HepG2 (cell line): ENCODE measurements at regions not wholly inside any gene's neighbourhood (a gene's known extent, or its start where the extent isn't known, plus 50 kb on each side); places are given as distances from the start of the nearest gene placed in this dataset.
A peak's percentile ranks its signal among the peaks of the same experiment; 100 is the strongest.

Experiments used
- ATAC-seq: fragments of 200-7000 bp; cut with Tn5 transposase; 3 replicates; pipeline ENCODE4 v1.9.1; 2020; ENCODE audit warnings: mild to moderate bottlenecking, moderate library complexity
- BruUV-seq: library from RNA; stranded (reverse); fragments of 400-500 nt; replicated peaks from 2 replicates; lab custom pipeline; 2021; lab: Mats Ljungman, UMichigan
- CTCF ChIA-PET: fragments of 300-600 bp; formaldehyde crosslinking; extraction: SDS; loops from one replicate; lab custom pipeline; 2021; ENCODE audit warnings: low total read pairs, inconsistent platforms, low intra/inter-chr PET ratio; lab: Yijun Ruan, JAX
- POLR2A ChIA-PET: fragments of 350-600 bp; sonication (Branson Sonifier 250); formaldehyde crosslinking; loops from one replicate; lab custom pipeline; 2020; ENCODE audit warnings: antibody characterized with exemption, inconsistent platforms; lab: Yijun Ruan, JAX
- DNase-seq: peaks from one replicate; pipeline ENCODE4 v3.0.0-alpha.2; 2015; ENCODE audit warnings: low spot score
- FAIRE-seq: peaks from 3 replicates; lab custom pipeline; 2011; peaks lifted over from hg19 to GRCh38; lab: Jason Lieb, UNC
- H2AFZ ChIP-seq: one replicate; pipeline ENCODE4 v1.6.1; 2011; ENCODE audit warnings: low read length, inconsistent platforms
- H3K27ac ChIP-seq: fragments of 300-600 bp; 3 replicates; pipeline ENCODE4 v1.8.0; 2011; ENCODE audit warnings: mixed run types, mild to moderate bottlenecking, mixed read lengths, low read length, inconsistent platforms; ENCODE audit not compliant: insufficient read depth; ENCODE audit errors: extremely low read length
- H3K27me3 ChIP-seq, 2 experiments: fragments of 200-600 bp in 1 of 2; 2 replicates in 1 of 2; 3 replicates in 1 of 2; pipeline versions ENCODE4 v1.6.0 to v1.8.0; 2011; ENCODE audit warnings: low read length in 2 of 2, mild to moderate bottlenecking in 2 of 2, moderate library complexity in 2 of 2, inconsistent platforms in 1 of 2; ENCODE audit not compliant: insufficient read depth in 2 of 2, control insufficient read depth in 1 of 2
- H3K36me3 ChIP-seq, 2 experiments: fragments of 200-600 bp in 1 of 2; replicated peaks in 1 of 2; 2 replicates in 1 of 2; 3 replicates in 1 of 2; pipeline versions ENCODE4 v1.5.1 to v1.8.0; 2011; ENCODE audit warnings: low read length in 2 of 2, inconsistent platforms in 1 of 2; ENCODE audit not compliant: insufficient read depth in 2 of 2, control insufficient read depth in 1 of 2
- H3K4me1 ChIP-seq: 2 replicates; pipeline ENCODE4 v1.5.1; 2012; ENCODE audit warnings: low read length, inconsistent platforms; ENCODE audit not compliant: insufficient read depth
- H3K4me2 ChIP-seq: 2 replicates; pipeline ENCODE4 v1.6.0; 2011; ENCODE audit warnings: low read depth, low read length, inconsistent platforms
- H3K4me3 ChIP-seq, 3 experiments: fragments of 200-600 bp in 1 of 3; sonication (generic), shearing (Covaris generic) in 1 of 3; replicated peaks in 1 of 3; 2 replicates each; pipeline ENCODE4 v1.5.1; 2011 to 2016; ENCODE audit warnings: low read length in 3 of 3, inconsistent platforms in 2 of 3, low read depth in 2 of 3, mild to moderate bottlenecking in 2 of 3, control low read depth in 1 of 3, mixed read lengths in 1 of 3; ENCODE audit not compliant: insufficient read depth in 1 of 3
- H3K79me2 ChIP-seq: one replicate; pipeline ENCODE4 v1.6.1; 2011; ENCODE audit warnings: low read length, inconsistent platforms; ENCODE audit not compliant: insufficient read depth
- H3K9ac ChIP-seq: 2 replicates; pipeline ENCODE4 v1.6.0; 2011; ENCODE audit warnings: mild to moderate bottlenecking, low read depth, low read length, inconsistent platforms; ENCODE audit not compliant: insufficient read depth
- H3K9me3 ChIP-seq: 2 replicates; pipeline ENCODE4 v1.5.1; 2012; ENCODE audit warnings: mild to moderate bottlenecking, low read length
- H4K20me1 ChIP-seq: 2 replicates; pipeline ENCODE4 v1.6.0; 2011; ENCODE audit warnings: inconsistent platforms, mild to moderate bottlenecking, low read length, moderate library complexity; ENCODE audit not compliant: insufficient read depth
- CENPX ChIP-seq: sonication (generic); formaldehyde crosslinking; IDR thresholded peaks from 2 replicates; pipeline ENCODE4 v1.9.0; 2021; ENCODE audit warnings: mild to moderate bottlenecking, missing genetic modification reagents, moderate library complexity
- MLLT10 ChIP-seq: sonication (generic); formaldehyde crosslinking; IDR thresholded peaks from 2 replicates; pipeline ENCODE4 v1.4.0; 2020; ENCODE audit warnings: missing genetic modification reagents
- POGK ChIP-seq: sonication (generic); formaldehyde crosslinking; conservative IDR thresholded peaks from 2 replicates; pipeline ENCODE4 v1.8.0; 2022; ENCODE audit warnings: mild to moderate bottlenecking, moderate library complexity, missing genetic modification reagents
- SRF ChIP-seq: IDR thresholded peaks from 2 replicates; pipeline ENCODE4 v1.6.1; 2011; ENCODE audit warnings: mild to moderate bottlenecking, low read depth, low read length, moderate library complexity
- TFDP1 ChIP-seq: IDR thresholded peaks from 2 replicates; pipeline ENCODE4 v1.6.1; 2016; ENCODE audit warnings: missing compliant biosample characterization, missing genetic modification reagents, borderline replicate concordance
- TMF1 ChIP-seq: sonication (generic); formaldehyde crosslinking; IDR thresholded peaks from 2 replicates; pipeline ENCODE4 v1.8.1; 2022; ENCODE audit warnings: low read depth, missing genetic modification reagents
- U2AF2 ChIP-seq: fragments of 200-400 bp; formaldehyde crosslinking; IDR thresholded peaks from 2 replicates; pipeline ENCODE4 v1.6.1; 2017; ENCODE audit warnings: low read depth, mild to moderate bottlenecking, low read length
- ZIK1 ChIP-seq: sonication (generic); formaldehyde crosslinking; IDR thresholded peaks from 2 replicates; pipeline ENCODE4 v1.5.0; 2020; ENCODE audit warnings: mild to moderate bottlenecking, low read depth, missing genetic modification reagents, borderline replicate concordance
- ZNF572 ChIP-seq: sonication (generic); formaldehyde crosslinking; IDR thresholded peaks from 2 replicates; pipeline ENCODE4 v1.5.1; 2020; ENCODE audit warnings: mild to moderate bottlenecking, missing genetic modification reagents
- ZSCAN21 ChIP-seq: sonication (generic); formaldehyde crosslinking; IDR thresholded peaks from 2 replicates; pipeline ENCODE4 v1.8.0; 2022; ENCODE audit warnings: mild to moderate bottlenecking, missing genetic modification reagents, moderate library complexity, borderline replicate concordance
- WGBS: methylation state at CpG from one replicate; pipeline ENCODE4 v1.1.6; 2017; ENCODE audit warnings: low lambda C conversion rate; 5-methylcytosine and 5-hydroxymethylcytosine counted together
- in situ Hi-C: cut with HindIII; loops from 2 replicates; pipeline ENCODE4 v1.10.0; 2017; ENCODE audit warnings: low pct_unique_long_range_greater_than_20kb; ENCODE audit not compliant: extremely low pct_ligation_motif_present
- intact Hi-C: fragments of 100-400 bp; cut with micrococcal nuclease; formaldehyde crosslinking; loops from one replicate; pipeline ENCODE4 v1.10.0; 2022; ENCODE audit not compliant: unreplicated experiment
- TF ChIP-seq, protein P1 (sequence below): sonication (generic); formaldehyde crosslinking; IDR thresholded peaks from 2 replicates; pipeline ENCODE4 v1.5.0; 2020; ENCODE audit warnings: mild to moderate bottlenecking, missing genetic modification reagents, moderate library complexity

DNA sequence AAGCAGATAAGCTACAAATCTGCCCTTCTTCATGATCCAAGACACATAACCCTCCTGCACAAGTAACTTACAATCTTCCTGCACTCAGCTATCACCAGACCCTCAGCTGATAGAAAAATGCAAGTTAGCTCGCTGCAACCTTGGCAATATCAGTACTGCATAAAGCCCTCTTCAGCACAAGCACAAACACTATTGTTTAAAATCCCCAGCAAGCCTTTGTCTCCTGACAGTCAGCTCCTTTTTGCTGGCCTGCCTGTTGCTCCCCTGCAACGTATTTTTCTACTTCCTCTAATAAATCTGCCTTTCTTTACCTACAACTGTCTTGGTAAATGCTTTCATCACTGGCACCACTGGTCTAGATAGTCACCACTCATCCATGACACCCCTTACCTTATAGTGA, 59.8 kb downstream of the BAMBI start (continued):
- no peak for TF ChIP-seq MLLT10 (CRISPR knock-in tag)

- no peak for FAIRE-seq
- POLR2A ChIA-PET: no interaction called here
- no peaks in the 10 kb centered on the region for H4K20me1 ChIP-seq
Observed at GRCh38 chr10:28738200-28738599, 60.9 kb downstream of the BAMBI start.

GRCh38 chr10:28743576-28743975, 66.3 kb downstream of the BAMBI start:
- FAIRE-seq (no peak), DNase-seq (no peak), ATAC-seq (peak; percentile 57)
- Histone ChIP-seq H3K9me3 (no peaks in the 10 kb centered on the region), H3K27ac (no peak overlapping the region), H2AFZ (peak overlapping the region; percentile 44), H4K20me1 (no peaks in the 10 kb centered on the region), H3K4me2 (peak overlapping the region; percentile 46), H3K4me1 (peaks cover 22% of the 10 kb centered on the region), H3K79me2 (no peaks in the 10 kb centered on the region), H3K36me3 (no peaks in the 10 kb centered on the region), H3K9ac (no peak overlapping the region), H3K4me3 (no peak overlapping the region; a peak in 1 of 6 replicates), H3K27me3 (no peaks in the 10 kb centered on the region; a peak in 1 of 5 replicates)
- POLR2A ChIA-PET: no interaction called here
- intact Hi-C loops (no loop called here), in situ Hi-C loops (no loop called here)
- CTCF ChIA-PET: no interaction called here
- no TSS peak for BruUV-seq
- 6% methylated on average over 6 of the region's 6 CpGs for WGBS
- TF ChIP-seq ZIK1 (CRISPR knock-in tag) (no peak), ZSCAN21 (no peak), U2AF2 (no peak), TMF1 (CRISPR knock-in tag) (no peak), TFDP1 (no peak), ZNF572 (CRISPR knock-in tag) (0 out of 2 replicates have a peak, but pooled peaks have one; percentile 28), CENPX (CRISPR knock-in tag) (no peak), POGK (CRISPR knock-in tag) (no peak)

More at GRCh38 chr10:28738200-28738599, 60.9 kb downstream of the BAMBI start:
- TF ChIP-seq SRF: no peak
- TF ChIP-seq, protein P1, sequence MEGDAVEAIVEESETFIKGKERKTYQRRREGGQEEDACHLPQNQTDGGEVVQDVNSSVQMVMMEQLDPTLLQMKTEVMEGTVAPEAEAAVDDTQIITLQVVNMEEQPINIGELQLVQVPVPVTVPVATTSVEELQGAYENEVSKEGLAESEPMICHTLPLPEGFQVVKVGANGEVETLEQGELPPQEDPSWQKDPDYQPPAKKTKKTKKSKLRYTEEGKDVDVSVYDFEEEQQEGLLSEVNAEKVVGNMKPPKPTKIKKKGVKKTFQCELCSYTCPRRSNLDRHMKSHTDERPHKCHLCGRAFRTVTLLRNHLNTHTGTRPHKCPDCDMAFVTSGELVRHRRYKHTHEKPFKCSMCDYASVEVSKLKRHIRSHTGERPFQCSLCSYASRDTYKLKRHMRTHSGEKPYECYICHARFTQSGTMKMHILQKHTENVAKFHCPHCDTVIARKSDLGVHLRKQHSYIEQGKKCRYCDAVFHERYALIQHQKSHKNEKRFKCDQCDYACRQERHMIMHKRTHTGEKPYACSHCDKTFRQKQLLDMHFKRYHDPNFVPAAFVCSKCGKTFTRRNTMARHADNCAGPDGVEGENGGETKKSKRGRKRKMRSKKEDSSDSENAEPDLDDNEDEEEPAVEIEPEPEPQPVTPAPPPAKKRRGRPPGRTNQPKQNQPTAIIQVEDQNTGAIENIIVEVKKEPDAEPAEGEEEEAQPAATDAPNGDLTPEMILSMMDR: peak; percentile 20; the same call in 1 of the 2 replicates
- H3K36me3 ChIP-seq: no peaks in the 10 kb centered on the region
- no peaks in the 10 kb centered on the region; a peak in 1 of 5 replicates for H3K27me3 ChIP-seq
- H2AFZ ChIP-seq: no peak overlapping the region
- DNase-seq: no peak
- no peak overlapping the region for H3K4me2 ChIP-seq
- no peak overlapping the region for H3K9ac ChIP-seq
- 23% methylated on average over 1 of the region's 1 CpG for WGBS
- peaks cover 5% of the 10 kb centered on the region; the same call in 1 of the 2 replicates for H3K9me3 ChIP-seq
- intact Hi-C loops (loop anchor here (5.0 to 10.0 kb wide), 2 partner anchors 53 to 254 kb away; no protein-coding TSS in a partner anchor), in situ Hi-C loops (no loop called here)
- no peaks in the 10 kb centered on the region for H3K79me2 ChIP-seq
- CTCF ChIA-PET: no interaction called here
- H3K4me3 ChIP-seq: no peak overlapping the region
- no TSS peak for BruUV-seq
- no peak overlapping the region for H3K27ac ChIP-seq
- peaks cover 28% of the 10 kb centered on the region for H3K4me1 ChIP-seq
- ATAC-seq: no peak
